GM18520 (cell line): ENCODE measurements at regions not wholly inside any gene's neighbourhood (a gene's known extent, or its start where the extent isn't known, plus 50 kb on each side); places are given as distances from the start of the nearest gene placed in this dataset.

Experiments
- ATAC-seq: cut with Tn5 transposase; IDR thresholded peaks from one replicate; pipeline ENCODE4 v1.9.1; 2021; ENCODE audit not compliant: unreplicated experiment

GRCh38 chr1:87506147-87506546 is 177.5 kb downstream of the LMO4 start:
- no peak for ATAC-seq

- ATAC-seq = no peak
These were observed 179.6 kb downstream of the LMO4 start for GRCh38 chr1:87508247-87508787.

GRCh38 chr1:87510540-87510939 is 181.9 kb downstream of the LMO4 start:
- no peak for ATAC-seq

GRCh38 chr1:87511449-87511848 is 182.8 kb downstream of the LMO4 start:
- no peak for ATAC-seq

- no peak for ATAC-seq
These were observed 183.8 kb downstream of the LMO4 start for GRCh38 chr1:87512431-87512830.

- ATAC-seq = no peak
These were observed 184.6 kb downstream of the LMO4 start for GRCh38 chr1:87513255-87513654.

- ATAC-seq = no peak
These were observed 185.4 kb downstream of the LMO4 start for GRCh38 chr1:87513966-87514660.

- no peak for ATAC-seq
These were observed 187.1 kb downstream of the LMO4 start for GRCh38 chr1:87515781-87516180.

- no peak for ATAC-seq
These were observed 190.1 kb downstream of the LMO4 start for GRCh38 chr1:87518794-87519193.

- ATAC-seq = no peak
These were observed 192.8 kb downstream of the LMO4 start for GRCh38 chr1:87521452-87521851.

- no peak for ATAC-seq
These were observed 194.8 kb downstream of the LMO4 start for GRCh38 chr1:87523466-87523865.

- ATAC-seq = no peak
These were observed 195.5 kb downstream of the LMO4 start for GRCh38 chr1:87524021-87524754.

GRCh38 chr1:87528754-87529517 is 200.3 kb downstream of the LMO4 start:
- no peak for ATAC-seq

- ATAC-seq = no peak
These were observed 201.5 kb downstream of the LMO4 start for GRCh38 chr1:87530042-87530807.

GRCh38 chr1:87535551-87535950 is 206.9 kb downstream of the LMO4 start:
- ATAC-seq = no peak

GRCh38 chr1:87539147-87539546 is 210.5 kb downstream of the LMO4 start:
- no peak for ATAC-seq

GRCh38 chr1:87542697-87543096 is 214.0 kb downstream of the LMO4 start:
- no peak for ATAC-seq

GRCh38 chr1:87549738-87550137 is 221.1 kb downstream of the LMO4 start:
- no peak for ATAC-seq

- no peak for ATAC-seq
These were observed 224.8 kb downstream of the LMO4 start for GRCh38 chr1:87553511-87553910.

GRCh38 chr1:87555366-87555765 is 226.7 kb downstream of the LMO4 start:
- ATAC-seq = no peak

- ATAC-seq = no peak
These were observed 227.6 kb downstream of the LMO4 start for GRCh38 chr1:87556326-87556725.
